CD4-positive, alpha-beta T cell treated with Interleukin-10 for 1 hour (primary cell): ENCODE measurements at regions not wholly inside any gene's neighbourhood (a gene's known extent, or its start where the extent isn't known, plus 50 kb on each side); places are given as distances from the start of the nearest gene placed in this dataset.

ENCODE experiments used
- DNase-seq: peaks from one replicate; pipeline ENCODE4 v3.0.0-alpha.2; 2020

- DNase-seq = no peak
Observed at GRCh38 chr9:26483991-26484390, 408.6 kb downstream of the CAAP1 start.

GRCh38 chr9:26477963-26478362, 414.6 kb downstream of the CAAP1 start:
- no peak for DNase-seq

- no peak for DNase-seq
Observed at GRCh38 chr9:26471261-26471660, 421.3 kb downstream of the CAAP1 start.

- DNase-seq = no peak
Observed at GRCh38 chr9:26470284-26470683, 422.3 kb downstream of the CAAP1 start.

- no peak for DNase-seq
Observed at GRCh38 chr9:26463837-26464236, 428.8 kb downstream of the CAAP1 start.

- no peak for DNase-seq
Observed at GRCh38 chr9:26462751-26463150, 429.9 kb downstream of the CAAP1 start.

- no peak for DNase-seq
Observed at GRCh38 chr9:26462213-26462612, 430.4 kb downstream of the CAAP1 start.

- DNase-seq = no peak
Observed at GRCh38 chr9:26460624-26461023, 432.0 kb downstream of the CAAP1 start.

GRCh38 chr9:26459959-26460358, 432.6 kb downstream of the CAAP1 start:
- no peak for DNase-seq

GRCh38 chr9:26458054-26458453, 434.5 kb downstream of the CAAP1 start:
- DNase-seq = no peak

GRCh38 chr9:26457151-26457550, 435.5 kb downstream of the CAAP1 start:
- no peak for DNase-seq

GRCh38 chr9:26439061-26439624, 453.5 kb downstream of the CAAP1 start:
- no peak for DNase-seq

- no peak for DNase-seq
Observed at GRCh38 chr9:26437056-26437711, 455.4 kb downstream of the CAAP1 start.

- no peak for DNase-seq
Observed at GRCh38 chr9:26426551-26427131, 466.0 kb downstream of the CAAP1 start.

- DNase-seq = no peak
Observed at GRCh38 chr9:26418480-26418879, 474.1 kb downstream of the CAAP1 start.

- no peak for DNase-seq
Observed at GRCh38 chr9:26415528-26415927, 477.1 kb downstream of the CAAP1 start.

GRCh38 chr9:26413611-26414010, 479.0 kb downstream of the CAAP1 start:
- DNase-seq = no peak

- no peak for DNase-seq
Observed at GRCh38 chr9:26412446-26412845, 480.2 kb downstream of the CAAP1 start.

GRCh38 chr9:26406676-26407075, 485.9 kb downstream of the CAAP1 start:
- no peak for DNase-seq

GRCh38 chr9:26399556-26399955, 493.0 kb downstream of the CAAP1 start:
- DNase-seq = no peak

GRCh38 chr9:26394025-26394424, 498.6 kb downstream of the CAAP1 start:
- no peak for DNase-seq

- no peak for DNase-seq
Observed at GRCh38 chr9:26392639-26393038, 500.0 kb downstream of the CAAP1 start.

GRCh38 chr9:26391036-26391435, 501.6 kb downstream of the CAAP1 start:
- no peak for DNase-seq

- DNase-seq = no peak
Observed at GRCh38 chr9:26375448-26375847, 517.2 kb downstream of the CAAP1 start.

- DNase-seq = no peak
Observed at GRCh38 chr9:26373616-26374015, 519.0 kb downstream of the CAAP1 start.
